Keratinocyte (primary cell): ENCODE measurements at regions not wholly inside any gene's neighbourhood (a gene's known extent, or its start where the extent isn't known, plus 50 kb on each side); places are given as distances from the start of the nearest gene placed in this dataset.

Experiments
- DNase-seq: peaks from one replicate; pipeline ENCODE4 v3.0.0-alpha.2; 2011; ENCODE audit warnings: low read depth, missing footprints, low spot score
- FAIRE-seq: peaks from 2 replicates; lab custom pipeline; 2011; peaks lifted over from hg19 to GRCh38; lab: Jason Lieb, UNC
- H2AFZ ChIP-seq: 2 replicates; pipeline ENCODE4 v1.6.0; 2012; ENCODE audit warnings: low read length, control low read depth, inconsistent platforms; ENCODE audit not compliant: control insufficient read depth
- H3K27ac ChIP-seq: 2 replicates; pipeline ENCODE4 v1.5.1; 2011; ENCODE audit warnings: low read length; ENCODE audit not compliant: control insufficient read depth, insufficient read depth
- H3K27me3 ChIP-seq: 3 replicates; pipeline ENCODE4 v1.6.0; 2011; ENCODE audit warnings: low read length; ENCODE audit not compliant: control insufficient read depth, insufficient read depth; ENCODE audit errors: extremely low read depth
- H3K36me3 ChIP-seq, 2 experiments: 2 replicates in 1 of 2; 3 replicates in 1 of 2; pipeline ENCODE4 v1.5.1; 2011; ENCODE audit warnings: low read length in 2 of 2, mild to moderate bottlenecking in 1 of 2; ENCODE audit not compliant: control insufficient read depth in 2 of 2, insufficient read depth in 2 of 2; ENCODE audit errors: extremely low read depth in 1 of 2
- H3K4me1 ChIP-seq: 3 replicates; pipeline ENCODE4 v1.5.1; 2011; ENCODE audit warnings: low read length; ENCODE audit not compliant: control insufficient read depth, insufficient read depth; ENCODE audit errors: extremely low read depth
- H3K4me2 ChIP-seq: 3 replicates; pipeline ENCODE4 v1.6.0; 2011; ENCODE audit warnings: low read depth, low read length; ENCODE audit not compliant: control insufficient read depth, insufficient read depth; ENCODE audit errors: extremely low read depth
- H3K4me3 ChIP-seq, 3 experiments: fragments of 200-600 bp in 1 of 3; sonication (generic) in 1 of 3; 2 replicates in 2 of 3; 3 replicates in 1 of 3; pipeline ENCODE4 v1.5.1; 2011 to 2016; ENCODE audit warnings: low read length in 3 of 3, mild to moderate bottlenecking in 3 of 3, control low read depth in 2 of 3, inconsistent platforms in 1 of 3, low read depth in 1 of 3, mixed read lengths in 1 of 3, mixed run types in 1 of 3, moderate library complexity in 1 of 3; ENCODE audit not compliant: control insufficient read depth in 2 of 3, insufficient read depth in 2 of 3; ENCODE audit errors: extremely low read depth in 1 of 3
- H3K79me2 ChIP-seq: 2 replicates; pipeline ENCODE4 v1.6.0; 2012; ENCODE audit warnings: low read length; ENCODE audit not compliant: control insufficient read depth, insufficient read depth
- H3K9ac ChIP-seq: 3 replicates; pipeline ENCODE4 v1.6.0; 2011; ENCODE audit warnings: low read length; ENCODE audit not compliant: control insufficient read depth, insufficient read depth; ENCODE audit errors: extremely low read depth
- H3K9me1 ChIP-seq: 3 replicates; pipeline ENCODE4 v1.6.0; 2011; ENCODE audit warnings: low read length; ENCODE audit not compliant: control insufficient read depth, insufficient read depth; ENCODE audit errors: extremely low read depth
- H3K9me3 ChIP-seq: 2 replicates; pipeline ENCODE4 v1.5.1; 2012; ENCODE audit warnings: low read depth, low read length; ENCODE audit not compliant: control insufficient read depth
- H4K20me1 ChIP-seq: 3 replicates; pipeline ENCODE4 v1.6.0; 2011; ENCODE audit warnings: low read length; ENCODE audit not compliant: control insufficient read depth, insufficient read depth; ENCODE audit errors: extremely low read depth
- CTCF ChIP-seq, 3 experiments: IDR thresholded peaks in 1 of 3; conservative IDR thresholded peaks in 1 of 3; optimal IDR thresholded peaks in 1 of 3; 2 replicates in 2 of 3; 3 replicates in 1 of 3; pipeline versions ENCODE3 to v1.5.1; 2011; ENCODE audit warnings: low read length in 3 of 3, mild to moderate bottlenecking in 3 of 3, moderate library complexity in 2 of 3, control low read depth in 1 of 3, inconsistent platforms in 1 of 3; ENCODE audit not compliant: insufficient read depth in 2 of 3; ENCODE audit errors: extremely low read depth in 1 of 3
- EZH2 ChIP-seq: IDR thresholded peaks from one replicate; pipeline ENCODE4 v1.6.1; 2012; ENCODE audit warnings: inconsistent platforms, mild to moderate bottlenecking, low read length, moderate library complexity
- dilution Hi-C: fragments of 300-500 bp; cut with MboI; formaldehyde crosslinking; loops from one replicate; pipeline ENCODE4 v1.7.0; 2020; ENCODE audit warnings: low sequenced_read_pairs; ENCODE audit not compliant: extremely low pct_ligation_motif_present

DNA sequence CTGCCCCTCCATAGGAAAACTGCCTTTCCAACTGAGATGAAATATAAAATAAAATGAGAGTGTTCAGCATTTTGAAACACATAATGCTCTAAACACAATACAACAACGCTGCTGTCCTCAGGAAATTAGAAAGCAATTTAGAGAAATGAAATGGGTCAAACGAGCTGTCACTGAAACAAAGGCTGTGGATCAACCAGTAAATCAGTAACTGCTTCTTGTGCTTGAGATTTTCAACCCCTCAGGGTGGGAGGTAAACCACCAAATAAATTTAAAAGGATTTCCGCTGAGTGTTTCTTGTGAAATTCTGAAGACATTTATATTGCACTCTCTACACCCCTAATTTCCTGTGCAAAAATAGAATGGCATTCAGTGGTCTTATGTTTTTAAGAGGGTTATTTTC lies 657.1 kb upstream of the SEL1L start:
- Histone ChIP-seq H3K79me2 (no peaks in the 10 kb centered on the region), H3K4me1 (no peaks in the 10 kb centered on the region), H3K4me2 (no peak overlapping the region), H3K36me3 (no peaks in the 10 kb centered on the region), H3K4me3 (no peak overlapping the region), H4K20me1 (no peaks in the 10 kb centered on the region), H3K9me1 (no peaks in the 10 kb centered on the region), H3K27me3 (no peaks in the 10 kb centered on the region), H2AFZ (no peak overlapping the region), H3K9me3 (no peaks in the 10 kb centered on the region), H3K27ac (no peak overlapping the region), H3K9ac (no peak overlapping the region)
- TF ChIP-seq EZH2 = no peak
- dilution Hi-C loops = no loop called here
- DNase-seq = no peak
- no peak for FAIRE-seq

GRCh38 chr14:82192387-82192786 lies 658.7 kb upstream of the SEL1L start:
- Histone ChIP-seq H3K9me3 (no peaks in the 10 kb centered on the region), H4K20me1 (no peaks in the 10 kb centered on the region), H2AFZ (no peak overlapping the region), H3K9me1 (no peaks in the 10 kb centered on the region), H3K27me3 (no peaks in the 10 kb centered on the region), H3K4me3 (no peak overlapping the region), H3K27ac (no peak overlapping the region), H3K9ac (no peak overlapping the region), H3K4me1 (no peaks in the 10 kb centered on the region), H3K4me2 (no peak overlapping the region), H3K36me3 (no peaks in the 10 kb centered on the region), H3K79me2 (no peaks in the 10 kb centered on the region)
- FAIRE-seq (no peak), DNase-seq (no peak)
- dilution Hi-C loops = no loop called here
- TF ChIP-seq CTCF (optimal IDR thresholded peaks at IDR 0.05 in 1 of 3, IDR thresholded peaks at IDR 0.05 in 1 of 3, conservative IDR thresholded peaks at IDR 0.05 in 1 of 3; ENCODE audit: extremely low read depth in 1 of 3, insufficient read depth in 2 of 3, low read length in 3 of 3) (no peak), EZH2 (no peak)

GRCh38 chr14:82223276-82223675 lies 689.6 kb upstream of the SEL1L start:
- Histone ChIP-seq H3K36me3 (no peaks in the 10 kb centered on the region), H3K4me2 (no peak overlapping the region), H3K9me3 (no peaks in the 10 kb centered on the region), H4K20me1 (no peaks in the 10 kb centered on the region), H3K9me1 (no peaks in the 10 kb centered on the region), H3K27me3 (no peaks in the 10 kb centered on the region), H3K4me3 (no peak overlapping the region), H2AFZ (no peak overlapping the region), H3K4me1 (no peaks in the 10 kb centered on the region), H3K9ac (no peak overlapping the region), H3K79me2 (no peaks in the 10 kb centered on the region), H3K27ac (no peak overlapping the region)
- DNase-seq = no peak
- TF ChIP-seq EZH2 (no peak), CTCF (optimal IDR thresholded peaks at IDR 0.05 in 1 of 3, IDR thresholded peaks at IDR 0.05 in 1 of 3, conservative IDR thresholded peaks at IDR 0.05 in 1 of 3; ENCODE audit: extremely low read depth in 1 of 3, insufficient read depth in 2 of 3, low read length in 3 of 3) (no peak)
- FAIRE-seq = no peak
- dilution Hi-C loops = no loop called here
